GM12878 (cell line): ENCODE measurements at regions not wholly inside any gene's neighbourhood (a gene's known extent, or its start where the extent isn't known, plus 50 kb on each side); places are given as distances from the start of the nearest gene placed in this dataset.

ENCODE experiments used
- ATAC-seq: fragments of 200-7000 bp; cut with Tn5 transposase; 3 replicates; pipeline ENCODE4 v1.9.1; 2020; ENCODE audit warnings: mild to moderate bottlenecking, moderate library complexity
- BruUV-seq: library from RNA; stranded (reverse); fragments of 400-500 nt; replicated peaks from 2 replicates; lab custom pipeline; 2021; lab: Mats Ljungman, UMichigan
- CTCF ChIA-PET: fragments of 300-600 bp; sonication (Branson Sonifier 250); formaldehyde crosslinking; extraction: SDS; loops from one replicate; lab custom pipeline; 2021; ENCODE audit warnings: inconsistent platforms; lab: Yijun Ruan, JAX
- POLR2A ChIA-PET: fragments of 350-600 bp; formaldehyde crosslinking; extraction: SDS; loops from one replicate; lab custom pipeline; 2021; ENCODE audit warnings: inconsistent platforms; lab: Charles Lee
- RAD21 ChIA-PET: fragments of 300-600 bp; sonication (Branson Sonifier 250); formaldehyde crosslinking; loops from one replicate; lab custom pipeline; 2023; ENCODE audit warnings: antibody characterized with exemption; ENCODE audit not compliant: unreplicated experiment; lab: Charles Lee
- SMC1A ChIA-PET: fragments of 300-600 bp; sonication (Branson Sonifier 250); formaldehyde crosslinking; loops from one replicate; lab custom pipeline; 2023; ENCODE audit not compliant: unreplicated experiment, uncharacterized antibody; lab: Charles Lee
- DNase-seq: peaks from one replicate; pipeline ENCODE4 v3.0.0-alpha.2; 2011; ENCODE audit warnings: low read depth, low spot score
- FAIRE-seq: peaks from 3 replicates; lab custom pipeline; 2011; peaks lifted over from hg19 to GRCh38; lab: Jason Lieb, UNC
- H2AFZ ChIP-seq: 2 replicates; pipeline ENCODE4 v1.6.0; 2011; ENCODE audit warnings: low read depth, low read length, control low read depth; ENCODE audit not compliant: control insufficient read depth
- H3K27ac ChIP-seq: 2 replicates; pipeline ENCODE4 v1.5.1; 2011; ENCODE audit warnings: control low read depth; ENCODE audit not compliant: control insufficient read depth, insufficient read depth
- H3K27me3 ChIP-seq, 2 experiments: replicated peaks in 1 of 2; 2 replicates each; pipeline versions ENCODE4 v1.6.0 to v1.6.1; 2011; ENCODE audit warnings: low read length in 1 of 2; ENCODE audit not compliant: control insufficient read depth in 2 of 2, insufficient read depth in 2 of 2
- H3K36me3 ChIP-seq, 2 experiments: 2 replicates each; pipeline ENCODE4 v1.5.1; 2011; ENCODE audit warnings: low read length in 1 of 2; ENCODE audit not compliant: control insufficient read depth in 2 of 2, insufficient read depth in 2 of 2
- H3K4me1 ChIP-seq: 2 replicates; pipeline ENCODE4 v1.6.1; 2011; ENCODE audit warnings: mild to moderate bottlenecking, low read length, moderate library complexity, mixed read lengths; ENCODE audit not compliant: control insufficient read depth, insufficient read depth
- H3K4me2 ChIP-seq: 2 replicates; pipeline ENCODE4 v1.6.0; 2011; ENCODE audit warnings: control low read depth; ENCODE audit not compliant: control insufficient read depth, insufficient read depth
- H3K4me3 ChIP-seq: fragments of 200-600 bp; sonication (generic); 2 replicates; pipeline ENCODE4 v1.5.1; 2016
- H3K79me2 ChIP-seq: 2 replicates; pipeline ENCODE4 v1.6.0; 2011; ENCODE audit warnings: low read length; ENCODE audit not compliant: control insufficient read depth, insufficient read depth
- H3K9ac ChIP-seq: 2 replicates; pipeline ENCODE4 v1.8.0; 2011; ENCODE audit warnings: low read length, control low read depth, mixed read lengths; ENCODE audit not compliant: control insufficient read depth, insufficient read depth
- H3K9me3 ChIP-seq: replicated peaks from 3 replicates; pipeline ENCODE4 v1.5.1; 2011; ENCODE audit warnings: mild to moderate bottlenecking, low read length; ENCODE audit not compliant: control insufficient read depth, insufficient read depth
- H4K20me1 ChIP-seq: 2 replicates; pipeline ENCODE4 v1.6.0; 2011; ENCODE audit not compliant: control insufficient read depth, insufficient read depth
- BACH1 ChIP-seq: fragments of 450-650 bp; IDR thresholded peaks from 2 replicates; pipeline ENCODE4 v1.6.1; 2017; ENCODE audit warnings: mild to moderate bottlenecking, borderline replicate concordance
- FOXM1 ChIP-seq: IDR thresholded peaks from 2 replicates; pipeline ENCODE4 v1.6.1; 2012; ENCODE audit warnings: low read depth, mild to moderate bottlenecking, inconsistent platforms, low read length, moderate library complexity
- MAX ChIP-seq: IDR thresholded peaks from 2 replicates; pipeline ENCODE4 v1.6.1; 2012; ENCODE audit warnings: low read depth, low read length, improper control_type of control experiment
- MTA3 ChIP-seq: IDR thresholded peaks from 2 replicates; pipeline ENCODE4 v1.6.1; 2012; ENCODE audit warnings: low read length, inconsistent platforms, borderline replicate concordance
- PKNOX1 ChIP-seq: fragments of 450-650 bp; IDR thresholded peaks from 2 replicates; pipeline ENCODE4 v1.6.1; 2016; ENCODE audit warnings: mild to moderate bottlenecking
- POLR2AphosphoS2 ChIP-seq: IDR thresholded peaks from 2 replicates; pipeline ENCODE4 v1.6.1; 2011; ENCODE audit warnings: low read depth, mild to moderate bottlenecking, low read length, improper control_type of control experiment, moderate library complexity
- RCOR1 ChIP-seq: conservative IDR thresholded peaks from 2 replicates; pipeline ENCODE4 v1.6.1; 2012; ENCODE audit warnings: low read depth, low read length, improper control_type of control experiment
- RFX5 ChIP-seq: IDR thresholded peaks from 2 replicates; pipeline ENCODE4 v1.6.1; 2011; ENCODE audit warnings: low read depth, low read length, improper control_type of control experiment
- SMAD1 ChIP-seq: fragments of 450-650 bp; IDR thresholded peaks from 2 replicates; pipeline ENCODE4 v1.6.1; 2018; ENCODE audit warnings: mild to moderate bottlenecking, low read depth; ENCODE audit not compliant: partially characterized antibody
- STAT3 ChIP-seq: IDR thresholded peaks from 2 replicates; pipeline ENCODE4 v1.6.1; 2011; ENCODE audit warnings: low read depth, low read length, improper control_type of control experiment
- TAF1 ChIP-seq: IDR thresholded peaks from 2 replicates; pipeline ENCODE4 v1.6.1; 2011; ENCODE audit warnings: mild to moderate bottlenecking, low read depth, low read length, borderline replicate concordance
- TARDBP ChIP-seq: IDR thresholded peaks from 2 replicates; pipeline ENCODE4 v1.6.1; 2016; ENCODE audit warnings: borderline replicate concordance
- TCF12 ChIP-seq: IDR thresholded peaks from 2 replicates; pipeline ENCODE4 v1.6.1; 2011; ENCODE audit warnings: low read depth, mild to moderate bottlenecking, low read length
- ZBED1 ChIP-seq: IDR thresholded peaks from 2 replicates; pipeline ENCODE4 v1.6.1; 2016; ENCODE audit warnings: borderline replicate concordance
- WGBS: methylation state at CpG from one replicate; pipeline ENCODE4 v1.1.6; 2016; ENCODE audit warnings: low lambda C conversion rate; ENCODE audit not compliant: insufficient replicate concordance, insufficient coverage; ENCODE audit errors: missing lambda C conversion rate; 5-methylcytosine and 5-hydroxymethylcytosine counted together
- in situ Hi-C: fragments of 300-500 bp; cut with MboI; formaldehyde crosslinking; loops from 9 replicates; pipeline ENCODE4 v1.14.3; 2018; ENCODE audit warnings: mixed read lengths
- intact Hi-C: fragments of 100-400 bp; cut with micrococcal nuclease; formaldehyde crosslinking; loops from one replicate; pipeline ENCODE4 v1.14.2; 2022; ENCODE audit not compliant: unreplicated experiment

DNA sequence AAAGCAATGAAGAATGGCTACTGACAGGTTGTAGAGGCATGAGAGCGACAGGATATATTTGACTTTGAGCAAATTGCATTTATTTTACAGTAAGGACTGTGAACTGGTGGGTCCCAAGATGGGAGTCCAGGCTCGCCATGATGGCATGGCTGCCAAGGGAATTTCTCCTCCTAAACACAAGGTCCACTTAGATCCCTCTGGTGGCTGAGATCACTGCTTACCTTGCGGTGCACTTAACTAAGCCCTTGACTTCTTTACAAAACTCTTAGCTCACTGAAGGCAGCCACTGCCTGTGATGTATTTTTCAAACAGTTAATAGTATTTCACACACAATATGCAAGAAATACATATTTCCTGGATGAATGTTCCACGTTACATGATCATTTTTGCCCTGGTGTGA lies 50.3 kb upstream of the SORBS2 start:
- ChIA-PET POLR2A (no interaction called here), RAD21 (no interaction called here), CTCF (no interaction called here), SMC1A (no interaction called here)
- Histone ChIP-seq H3K27me3 (no peaks in the 10 kb centered on the region; a peak in 1 of 4 replicates), H2AFZ (no peak overlapping the region), H3K9ac (no peak overlapping the region), H4K20me1 (no peaks in the 10 kb centered on the region), H3K27ac (no peak overlapping the region), H3K36me3 (no peaks in the 10 kb centered on the region), H3K9me3 (no peaks in the 10 kb centered on the region; the same call in 2 of the 3 replicates), H3K4me3 (no peak overlapping the region), H3K4me2 (no peak overlapping the region), H3K4me1 (no peaks in the 10 kb centered on the region), H3K79me2 (no peaks in the 10 kb centered on the region)
- WGBS = 24% methylated on average over 4 of the region's 4 CpGs
- BruUV-seq = no TSS peak
- no peak for TF ChIP-seq MAX
- TF ChIP-seq FOXM1 = no peak
- no peak for TF ChIP-seq TAF1
- no peak for TF ChIP-seq BACH1
- TF ChIP-seq STAT3 = no peak
- no peak for TF ChIP-seq RFX5
- intact Hi-C loops (no loop called here), in situ Hi-C loops (no loop called here)
- DNase-seq (no peak), FAIRE-seq (no peak), ATAC-seq (no peak)

DNA sequence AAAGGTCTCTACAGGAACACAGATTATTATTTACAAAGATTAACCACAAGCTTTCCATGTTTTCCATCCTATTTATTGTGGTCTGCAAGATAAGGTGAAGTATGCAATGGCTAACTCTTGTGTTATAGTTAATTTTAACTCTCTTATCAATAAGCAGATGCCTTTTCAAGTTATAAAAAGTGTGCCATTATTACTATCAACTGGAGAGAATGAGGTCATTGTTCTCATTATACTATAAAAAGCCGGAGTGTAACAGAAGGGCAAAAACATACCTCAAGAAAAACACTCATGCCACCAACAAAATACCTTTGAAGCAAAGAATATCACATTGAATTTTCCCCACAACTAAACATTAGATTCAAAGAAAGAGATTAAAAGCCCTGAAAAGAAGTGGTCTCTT lies 52.0 kb upstream of the SORBS2 start:
- CTCF ChIA-PET = no interaction called here
- no peak for ATAC-seq
- in situ Hi-C loops (no loop called here), intact Hi-C loops (no loop called here)
- Histone ChIP-seq H3K27me3 (no peaks in the 10 kb centered on the region; a peak in 1 of 4 replicates), H3K9ac (no peak overlapping the region), H4K20me1 (no peaks in the 10 kb centered on the region), H3K9me3 (no peaks in the 10 kb centered on the region), H3K4me3 (no peak overlapping the region), H3K36me3 (no peaks in the 10 kb centered on the region), H3K27ac (no peak overlapping the region), H3K4me1 (no peaks in the 10 kb centered on the region), H2AFZ (no peak overlapping the region), H3K79me2 (no peaks in the 10 kb centered on the region), H3K4me2 (no peak overlapping the region)
- POLR2A ChIA-PET = no interaction called here
- RAD21 ChIA-PET = no interaction called here
- no TSS peak for BruUV-seq
- SMC1A ChIA-PET = interaction anchor here (0.7 kb wide), 1 partner anchor 22 kb away, joined by 3 read pairs; no protein-coding TSS in a partner anchor
- no peak for FAIRE-seq
- 30% methylated on average over 1 of the region's 1 CpG for WGBS
- TF ChIP-seq POLR2AphosphoS2 = no peak
- no peak for TF ChIP-seq MTA3
- no peak for TF ChIP-seq RCOR1
- TF ChIP-seq ZBED1 = no peak
- TF ChIP-seq SMAD1 = no peak
- no peak for TF ChIP-seq TCF12
- no peak for TF ChIP-seq PKNOX1
- TF ChIP-seq TARDBP = no peak
- DNase-seq = no peak
